Mucosa of descending colon (tissue), 3 donors: ENCODE measurements at regions not wholly inside any gene's neighbourhood (a gene's known extent, or its start where the extent isn't known, plus 50 kb on each side); places are given as distances from the start of the nearest gene placed in this dataset.

Experiments used
- ATAC-seq: fragments of 200-7000 bp; cut with Tn5 transposase; one replicate; pipeline ENCODE4 v1.9.1; 2020; ENCODE audit warnings: mild to moderate bottlenecking, moderate library complexity
- DNase-seq, 3 donors: peaks; one replicate each; pipeline ENCODE4 v3.0.0-alpha.2; 2020
- H3K36me3 ChIP-seq: fragments of 200-600 bp; one replicate; pipeline ENCODE4 v1.8.0; 2021; ENCODE audit warnings: low read depth, mild to moderate bottlenecking
- H3K4me1 ChIP-seq: fragments of 200-600 bp; one replicate; pipeline ENCODE4 v1.8.0; 2021; ENCODE audit warnings: low read depth, mild to moderate bottlenecking
- H3K4me3 ChIP-seq: fragments of 200-600 bp; one replicate; pipeline ENCODE4 v1.8.0; 2021; ENCODE audit warnings: mild to moderate bottlenecking
- H3K9me3 ChIP-seq: fragments of 200-600 bp; one replicate; pipeline ENCODE4 v1.8.0; 2021; ENCODE audit warnings: mild to moderate bottlenecking
- CTCF ChIP-seq: fragments of 200-600 bp; IDR thresholded peaks from one replicate; pipeline ENCODE4 v1.8.0; 2022; ENCODE audit warnings: antibody characterized with exemption, mild to moderate bottlenecking
- intact Hi-C, 2 donors: fragments of 100-400 bp; cut with DNase I in 1 of 2; cut with micrococcal nuclease in 1 of 2; formaldehyde crosslinking; loops; one replicate each; pipeline versions ENCODE4 v1.11.0 to v1.11.1; 2022; cut with DNase I, micrococcal nuclease
- donor health status: DM: no; HTN: no; CAD: no; lungs with moderate emphysema.
- donor health status: DM: no; HTN: no; CAD: no.
- donor health status: DM: no; HTN: yes; CAD: no.

GRCh38 chr15:52925130-52925529 lies 135.0 kb upstream of the ONECUT1 start:
- TF ChIP-seq CTCF: no peak
- intact Hi-C loops: no loop called here
- H3K4me1 ChIP-seq: no peaks in the 10 kb centered on the region
- no peak for ATAC-seq
- H3K36me3 ChIP-seq: no peaks in the 10 kb centered on the region
- no peak for DNase-seq
- no peak overlapping the region for H3K4me3 ChIP-seq
- no peaks in the 10 kb centered on the region for H3K9me3 ChIP-seq

GRCh38 chr15:52924630-52925029 lies 134.5 kb upstream of the ONECUT1 start:
- no peaks in the 10 kb centered on the region for H3K4me1 ChIP-seq
- no peak for TF ChIP-seq CTCF
- intact Hi-C loops: no loop called here
- H3K4me3 ChIP-seq: no peak overlapping the region
- no peaks in the 10 kb centered on the region for H3K9me3 ChIP-seq
- no peak for DNase-seq
- H3K36me3 ChIP-seq: no peaks in the 10 kb centered on the region
- no peak for ATAC-seq

- no peak for ATAC-seq
- Histone ChIP-seq H3K4me3 (no peak overlapping the region), H3K9me3 (no peaks in the 10 kb centered on the region), H3K36me3 (no peaks in the 10 kb centered on the region), H3K4me1 (no peaks in the 10 kb centered on the region)
- no peak for TF ChIP-seq CTCF
- no peak for DNase-seq
- intact Hi-C loops: no loop called here
Observed at GRCh38 chr15:52923626-52924025, 133.5 kb upstream of the ONECUT1 start.

GRCh38 chr15:52922871-52923270 lies 132.7 kb upstream of the ONECUT1 start:
- ATAC-seq (no peak), DNase-seq (no peak)
- intact Hi-C loops: no loop called here
- H3K36me3 ChIP-seq: no peaks in the 10 kb centered on the region
- no peak for TF ChIP-seq CTCF
- no peaks in the 10 kb centered on the region for H3K9me3 ChIP-seq
- H3K4me3 ChIP-seq: no peak overlapping the region
- H3K4me1 ChIP-seq: no peaks in the 10 kb centered on the region

GRCh38 chr15:52912172-52912571 lies 122.0 kb upstream of the ONECUT1 start:
- Histone ChIP-seq H3K36me3 (no peaks in the 10 kb centered on the region), H3K4me3 (no peak overlapping the region), H3K9me3 (no peaks in the 10 kb centered on the region), H3K4me1 (no peaks in the 10 kb centered on the region)
- TF ChIP-seq CTCF: no peak
- no peak for ATAC-seq
- intact Hi-C loops: no loop called here
- no peak for DNase-seq

- intact Hi-C loops: loop anchor here in 1 of 2 donors (10.0 kb wide), 1 partner anchor 59 kb away; no protein-coding TSS in a partner anchor
- Histone ChIP-seq H3K4me3 (no peak overlapping the region), H3K36me3 (no peaks in the 10 kb centered on the region), H3K4me1 (no peaks in the 10 kb centered on the region), H3K9me3 (no peaks in the 10 kb centered on the region)
- no peak for ATAC-seq
- DNase-seq: no peak
- TF ChIP-seq CTCF: no peak
Observed at GRCh38 chr15:52893338-52893737, 103.2 kb upstream of the ONECUT1 start.
